SK-MEL-5 (cell line): ENCODE measurements at regions not wholly inside any gene's neighbourhood (a gene's known extent, or its start where the extent isn't known, plus 50 kb on each side); places are given as distances from the start of the nearest gene placed in this dataset.

Source experiments
- DNase-seq: peaks from one replicate; pipeline ENCODE4 v3.0.0-alpha.2; 2016; ENCODE audit warnings: low read depth, low spot score
- in situ Hi-C: cut with HindIII; loops from 2 replicates; pipeline ENCODE4 v1.10.0; 2016; ENCODE audit warnings: low sequenced_read_pairs, high pct_unique_total_duplicates, low pct_unique_long_range_greater_than_20kb

GRCh38 chrX:39654183-39654925 lies 443.4 kb downstream of the BCOR start:
- DNase-seq, result no peak
- in situ Hi-C loops, result no loop called here

DNA sequence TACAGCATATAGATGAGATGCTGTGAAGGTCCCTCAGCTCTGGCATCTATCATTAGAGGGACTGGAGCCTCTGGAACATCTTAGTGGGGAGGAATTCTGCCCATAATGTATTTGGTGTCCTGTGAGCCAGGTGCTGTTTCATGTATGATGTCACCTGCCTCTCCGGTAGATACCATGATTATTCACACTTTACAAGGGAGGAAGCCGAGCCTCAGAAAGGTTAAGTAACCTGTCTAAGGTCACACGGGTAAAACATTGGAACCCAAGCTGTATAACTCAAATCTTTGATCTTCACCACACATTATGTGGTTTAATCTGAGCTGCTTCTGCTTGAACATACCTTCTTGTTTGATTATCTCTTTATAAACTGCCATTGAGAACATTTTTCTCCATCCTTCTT lies 442.8 kb downstream of the BCOR start:
- in situ Hi-C loops, result no loop called here
- DNase-seq, result no peak

DNA sequence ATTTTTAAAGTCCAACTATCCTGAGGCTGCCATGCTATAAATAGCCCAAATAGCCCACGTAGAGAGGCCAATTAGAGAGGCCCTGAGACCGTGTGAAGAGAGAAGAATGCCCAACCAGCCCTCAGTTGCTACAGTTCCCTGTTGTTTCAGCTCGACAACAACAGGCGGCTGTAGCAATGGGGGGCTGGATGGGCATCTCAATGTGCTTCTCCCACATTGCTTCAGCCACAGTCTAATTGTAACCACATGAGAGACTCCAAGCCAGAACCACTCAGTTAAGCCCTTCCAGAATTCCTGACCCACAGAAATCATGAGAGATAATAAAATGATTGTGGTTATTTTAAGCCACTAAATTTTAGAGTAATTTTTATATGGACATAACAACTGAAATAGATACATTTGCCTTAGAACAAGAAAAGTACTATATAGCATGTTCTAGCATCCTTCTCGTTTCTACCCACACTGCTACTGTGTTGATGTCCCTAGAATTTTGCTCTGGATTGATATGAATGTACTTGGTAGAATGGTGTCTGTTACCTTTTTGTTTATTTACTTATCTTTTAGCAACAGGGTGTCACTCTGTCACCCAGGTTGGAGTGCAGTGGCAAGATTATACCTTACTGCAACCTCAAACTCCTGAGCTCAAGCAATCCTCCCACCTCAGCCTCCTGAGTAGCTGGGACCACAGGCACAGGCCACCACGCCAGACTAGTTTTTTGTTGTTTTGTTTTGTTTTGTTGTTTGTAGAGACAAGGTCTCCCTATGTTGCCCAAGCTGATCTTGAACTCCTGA lies 436.4 kb downstream of the BCOR start:
- DNase-seq, result no peak
- in situ Hi-C loops, result no loop called here

- no peak for DNase-seq
Measured at GRCh38 chrX:39665830-39666518, 431.8 kb downstream of the BCOR start.

DNA sequence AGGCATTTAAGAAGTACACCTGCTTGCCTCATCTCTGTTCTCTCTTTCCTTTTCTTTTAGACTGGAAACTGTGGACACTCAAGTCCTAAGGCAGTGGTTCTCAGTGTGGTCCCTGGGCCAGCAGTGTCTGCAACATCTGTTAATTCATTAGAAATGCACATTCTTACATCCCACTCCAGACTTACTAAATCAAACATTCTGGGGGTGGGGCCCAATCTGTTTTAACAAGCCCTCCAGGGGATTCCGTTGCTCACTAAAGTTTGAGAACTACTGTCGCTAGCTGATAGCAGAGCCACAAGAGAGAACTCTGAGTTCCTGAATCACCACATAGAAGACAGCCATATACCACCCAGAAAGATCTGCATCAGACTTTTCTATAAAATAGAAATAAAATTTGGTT lies 430.6 kb downstream of the BCOR start:
- in situ Hi-C loops, result no loop called here
- DNase-seq, result no peak

More at GRCh38 chrX:39665830-39666518, 431.8 kb downstream of the BCOR start:
- in situ Hi-C loops, result no loop called here

- in situ Hi-C loops, result no loop called here
- DNase-seq, result no peak
Measured at GRCh38 chrX:39667736-39668482, 429.8 kb downstream of the BCOR start.

- no peak for DNase-seq
- in situ Hi-C loops, result no loop called here
Measured at GRCh38 chrX:39669668-39670067, 428.1 kb downstream of the BCOR start.

- DNase-seq, result no peak
- in situ Hi-C loops, result no loop called here
Measured at GRCh38 chrX:39670281-39670680, 427.5 kb downstream of the BCOR start.

GRCh38 chrX:39672405-39672804 lies 425.4 kb downstream of the BCOR start:
- in situ Hi-C loops, result no loop called here
- DNase-seq, result no peak

DNA sequence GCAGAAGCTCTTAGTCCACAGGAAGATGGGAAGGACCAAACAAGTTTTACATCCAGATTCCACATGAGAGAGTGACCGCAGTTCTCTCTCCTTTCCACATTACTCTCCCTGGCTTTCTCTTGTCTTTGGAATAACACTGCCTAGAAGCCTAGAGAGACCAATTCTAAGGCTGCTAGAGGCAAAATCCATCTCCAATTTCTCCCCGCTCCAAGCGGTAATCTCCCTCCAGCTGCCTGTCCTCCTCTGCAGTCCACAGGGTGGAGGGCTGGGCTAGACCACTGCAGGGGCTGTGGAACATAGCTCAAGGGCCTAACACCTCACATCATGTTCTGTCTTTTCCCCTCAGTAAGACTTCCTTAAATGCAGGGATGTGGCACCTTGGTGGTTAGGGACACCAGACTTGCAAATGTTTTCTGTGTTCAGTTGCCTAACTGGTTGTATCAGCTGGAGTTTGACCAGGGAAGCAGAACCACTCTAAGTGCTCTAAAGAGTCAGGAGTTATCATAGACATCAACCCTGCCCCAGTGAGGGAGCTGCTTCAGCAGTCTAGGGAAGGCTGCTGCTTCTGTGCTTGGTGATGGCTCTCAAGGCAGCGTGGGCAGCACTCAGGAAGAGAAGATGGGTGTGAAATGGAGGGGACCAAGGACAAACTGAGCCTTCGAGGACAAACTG lies 423.1 kb downstream of the BCOR start:
- in situ Hi-C loops, result no loop called here
- DNase-seq, result no peak

DNA sequence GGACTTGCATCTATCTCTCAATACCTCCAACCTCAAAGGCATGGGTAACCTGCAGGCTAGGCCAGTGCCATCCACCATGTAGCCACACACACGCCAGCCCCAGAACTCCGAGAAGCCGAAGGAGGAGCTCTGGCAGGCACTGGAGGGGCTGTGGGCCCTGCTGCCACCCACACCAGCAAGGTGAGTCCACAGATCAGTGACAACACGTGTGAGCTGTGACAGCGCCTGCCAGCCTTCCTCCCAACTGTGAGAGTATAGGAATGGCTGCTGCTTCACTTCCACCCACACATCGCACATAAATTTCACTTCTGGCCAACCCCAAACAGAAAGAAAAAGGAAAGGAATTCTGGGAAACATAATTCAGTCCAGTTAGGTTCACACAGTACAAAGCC lies 422.6 kb downstream of the BCOR start:
- DNase-seq, result no peak
- in situ Hi-C loops, result no loop called here

GRCh38 chrX:39675619-39676018 lies 422.1 kb downstream of the BCOR start:
- in situ Hi-C loops, result no loop called here
- DNase-seq, result peak; percentile 55

GRCh38 chrX:39676434-39676833 lies 421.3 kb downstream of the BCOR start:
- in situ Hi-C loops, result no loop called here

GRCh38 chrX:39677585-39677977 lies 420.2 kb downstream of the BCOR start:
- DNase-seq, result no peak
- in situ Hi-C loops, result no loop called here

More at GRCh38 chrX:39676434-39676833, 421.3 kb downstream of the BCOR start:
- no peak for DNase-seq

DNA sequence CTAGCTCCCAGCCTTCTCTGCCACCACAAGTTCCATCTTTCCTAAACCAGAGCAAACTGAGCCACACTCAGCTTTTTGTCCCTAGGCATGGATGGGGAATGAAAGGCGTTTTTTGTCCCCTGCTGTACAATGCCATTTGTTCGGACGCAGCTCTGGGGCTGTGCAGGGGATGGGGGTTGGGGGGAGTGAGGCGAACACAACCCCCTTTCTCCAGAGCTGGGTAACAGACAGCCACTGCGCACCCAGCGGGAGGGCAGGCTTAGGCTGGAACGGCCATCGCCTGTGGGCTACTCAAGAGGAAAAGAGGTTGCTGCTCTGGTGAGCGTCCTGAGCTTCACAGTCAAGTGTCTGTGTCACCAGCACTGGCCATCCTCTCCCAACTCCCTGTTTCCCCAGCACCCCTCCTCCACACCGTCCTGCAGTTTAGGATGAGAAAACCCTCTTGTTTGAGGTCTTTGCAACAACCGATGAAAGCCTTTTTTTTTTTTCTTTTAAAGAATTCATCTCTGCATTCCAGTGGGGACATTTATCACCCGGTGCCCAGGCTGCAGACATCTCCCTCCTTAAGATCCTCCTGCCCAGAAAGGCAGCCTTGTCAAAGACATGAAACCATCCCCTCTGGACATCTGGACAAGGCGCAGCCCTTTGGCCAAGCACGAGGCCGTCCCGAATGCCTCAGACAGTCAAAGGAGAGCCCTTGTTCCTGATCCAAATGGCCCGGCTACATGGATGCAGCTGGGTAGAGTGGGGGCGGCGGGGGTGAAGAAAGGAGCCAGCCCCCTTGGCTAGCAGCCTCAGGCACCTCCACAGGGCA lies 419.6 kb downstream of the BCOR start:
- peak; percentile 46 for DNase-seq

DNA sequence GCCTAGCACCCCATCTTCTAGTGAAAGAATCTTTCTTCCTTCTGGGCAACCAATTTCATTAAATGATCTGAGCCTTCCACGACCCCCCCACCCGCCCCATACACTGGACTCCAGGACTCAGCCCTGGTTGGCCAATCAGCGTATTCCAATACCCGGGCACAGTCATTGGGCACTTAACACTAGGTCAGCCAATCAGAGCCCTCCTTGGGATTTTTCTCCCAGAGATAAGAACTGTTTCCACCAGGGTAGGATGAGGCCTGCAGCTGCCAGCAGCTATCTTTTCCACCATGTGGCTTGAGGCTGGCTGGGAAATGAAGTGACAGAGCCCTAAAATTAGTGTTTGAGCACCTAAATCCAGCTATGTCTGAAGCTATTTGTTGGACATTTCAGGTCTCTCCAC lies 418.8 kb downstream of the BCOR start:
- DNase-seq, result peak; percentile 51
- in situ Hi-C loops, result no loop called here

More for the DNA sequence above, 419.6 kb downstream of the BCOR start:
- in situ Hi-C loops, result no loop called here
